Lung (tissue), 11 donors: ENCODE measurements at regions not wholly inside any gene's neighbourhood (a gene's known extent, or its start where the extent isn't known, plus 50 kb on each side); places are given as distances from the start of the nearest gene placed in this dataset.

Experiments used
- ATAC-seq: fragments of 200-7000 bp; cut with Tn5 transposase; one replicate; pipeline ENCODE4 v1.9.1; 2020; ENCODE audit warnings: moderate number of reproducible peaks; ENCODE audit not compliant: insufficient read depth, low FRiP score
- DNase-seq, 3 donors: peaks; one replicate each; pipeline ENCODE4 v3.0.0-alpha.2; 2013 to 2017
- H3K27ac ChIP-seq, 2 donors: one replicate each; pipeline ENCODE4 v1.5.1; 2013; ENCODE audit warnings: mild to moderate bottlenecking in 2 of 2, moderate library complexity in 2 of 2, control low read depth in 1 of 2, inconsistent platforms in 1 of 2, low read depth in 1 of 2, low read length in 1 of 2
- H3K27me3 ChIP-seq, 3 donors: one replicate each; pipeline ENCODE4 v1.5.1; 2013; ENCODE audit warnings: low read length in 2 of 3; ENCODE audit not compliant: control insufficient read depth in 3 of 3, insufficient read depth in 3 of 3
- H3K36me3 ChIP-seq, 4 donors: one replicate each; pipeline ENCODE4 v1.5.1; 2013; ENCODE audit warnings: low read length in 4 of 4, mild to moderate bottlenecking in 1 of 4, moderate library complexity in 1 of 4; ENCODE audit not compliant: control insufficient read depth in 4 of 4, insufficient read depth in 4 of 4
- H3K4me1 ChIP-seq, 5 donors: one replicate each; pipeline ENCODE4 v1.5.1; 2013; ENCODE audit warnings: low read length in 5 of 5, mild to moderate bottlenecking in 2 of 5, moderate library complexity in 1 of 5; ENCODE audit not compliant: control insufficient read depth in 5 of 5, insufficient read depth in 5 of 5
- H3K4me3 ChIP-seq: one replicate; pipeline ENCODE4 v1.5.1; 2013; ENCODE audit warnings: mild to moderate bottlenecking, control low read depth, moderate library complexity
- H3K9ac ChIP-seq, 2 donors: one replicate each; pipeline ENCODE4 v1.5.1; 2013; ENCODE audit warnings: low read length in 2 of 2, control low read depth in 1 of 2; ENCODE audit not compliant: insufficient read depth in 1 of 2
- H3K9me3 ChIP-seq, 4 donors: one replicate each; pipeline ENCODE4 v1.5.1; 2013; ENCODE audit warnings: low read length in 3 of 4, mild to moderate bottlenecking in 1 of 4, moderate library complexity in 1 of 4; ENCODE audit not compliant: control insufficient read depth in 4 of 4, insufficient read depth in 3 of 4
- CTCF ChIP-seq: IDR thresholded peaks from 2 replicates; pipeline ENCODE4 v1.5.1; 2012; ENCODE audit warnings: mild to moderate bottlenecking; ENCODE audit errors: control extremely low read depth, extremely low read depth
- WGBS, 2 donors: extraction: QIAGEN DNeasy Blood & Tissue Kit; methylation state at CpG; one replicate each; pipeline ENCODE4 v1.1.7; 2013; 5-methylcytosine and 5-hydroxymethylcytosine counted together
- donor health status: control.
- donor health status: control.
- donor health status: Bipolar disorder and iron deficiency.
- donor health status: healthy.
- donor health status: DM: yes; HTN: yes; CAD: no.

GRCh38 chr13:18949970-18950369, 231.7 kb downstream of the TUBA3C start:
- Histone ChIP-seq H3K4me3 (no peak overlapping the region), H3K36me3 (no peaks in the 10 kb centered on the region), H3K4me1 (no peaks in the 10 kb centered on the region), H3K27ac (no peak overlapping the region), H3K9me3 (peaks cover 0 to 3% (median 0%) of the 10 kb centered on the region in 4 donors), H3K27me3 (no peaks in the 10 kb centered on the region), H3K9ac (no peak overlapping the region)
- DNase-seq (no peak), ATAC-seq (no peak)
- WGBS, 2 donors: 85 to 90% methylated on average over 7 of the region's 7 CpGs
- TF ChIP-seq CTCF: no peak

GRCh38 chr13:18949489-18949761, 232.2 kb downstream of the TUBA3C start:
- no peaks in the 10 kb centered on the region for H3K27me3 ChIP-seq
- no peak overlapping the region for H3K27ac ChIP-seq
- no peaks in the 10 kb centered on the region for H3K4me1 ChIP-seq
- H3K9me3 ChIP-seq: peaks cover 0 to 3% (median 0%) of the 10 kb centered on the region in 4 donors
- DNase-seq (no peak), ATAC-seq (no peak)
- no peak overlapping the region for H3K4me3 ChIP-seq
- TF ChIP-seq CTCF: no peak
- H3K9ac ChIP-seq: no peak overlapping the region
- 65 to 66% methylated on average over 9 of the region's 9 CpGs for WGBS, 2 donors
- H3K36me3 ChIP-seq: no peaks in the 10 kb centered on the region

- Histone ChIP-seq H3K4me1 (no peaks in the 10 kb centered on the region), H3K27ac (no peak overlapping the region), H3K9ac (no peak overlapping the region), H3K36me3 (no peaks in the 10 kb centered on the region), H3K4me3 (no peak overlapping the region), H3K27me3 (no peaks in the 10 kb centered on the region), H3K9me3 (peaks cover 0 to 5% (median 0%) of the 10 kb centered on the region in 4 donors)
- DNase-seq: no peak
- WGBS, 2 donors: 83 to 89% methylated on average over 19 of the region's 19 CpGs
- no peak for ATAC-seq
- no peak for TF ChIP-seq CTCF
These were observed 232.7 kb downstream of the TUBA3C start for GRCh38 chr13:18948664-18949488.
